NCI-H1105 treated with DMSO at 0.1 percent for 48 hours (cell line): ENCODE measurements at regions not wholly inside any gene's neighbourhood (a gene's known extent, or its start where the extent isn't known, plus 50 kb on each side); places are given as distances from the start of the nearest gene placed in this dataset.

Source experiments
- DNase-seq: peaks from one replicate; lab custom pipeline; 2025; lab: John Stamatoyannopoulos, UW

DNA sequence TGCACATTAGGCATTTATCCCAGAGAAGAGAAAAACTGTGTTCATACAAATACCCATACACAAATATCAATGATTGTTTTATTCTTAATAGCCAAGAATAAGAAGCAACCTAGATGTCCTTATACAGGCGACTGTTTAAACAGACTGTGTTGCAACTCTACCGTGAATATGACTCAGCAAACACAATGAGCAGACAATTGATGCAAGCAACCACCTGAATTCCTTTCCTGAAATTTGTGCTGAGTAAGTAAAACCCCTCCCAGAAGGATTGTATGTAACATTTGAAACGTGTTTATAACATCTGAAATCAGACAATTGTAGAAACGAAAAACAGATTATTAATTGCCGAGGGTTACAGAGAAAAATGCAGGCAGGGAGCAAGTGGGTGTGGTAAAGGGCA lies 621.9 kb upstream of the SOX11 start:
- no peak for DNase-seq

- DNase-seq: no peak
These were observed 617.5 kb upstream of the SOX11 start for GRCh38 chr2:5074733-5075132.

- no peak for DNase-seq
These were observed 615.6 kb upstream of the SOX11 start for GRCh38 chr2:5076599-5076998.

DNA sequence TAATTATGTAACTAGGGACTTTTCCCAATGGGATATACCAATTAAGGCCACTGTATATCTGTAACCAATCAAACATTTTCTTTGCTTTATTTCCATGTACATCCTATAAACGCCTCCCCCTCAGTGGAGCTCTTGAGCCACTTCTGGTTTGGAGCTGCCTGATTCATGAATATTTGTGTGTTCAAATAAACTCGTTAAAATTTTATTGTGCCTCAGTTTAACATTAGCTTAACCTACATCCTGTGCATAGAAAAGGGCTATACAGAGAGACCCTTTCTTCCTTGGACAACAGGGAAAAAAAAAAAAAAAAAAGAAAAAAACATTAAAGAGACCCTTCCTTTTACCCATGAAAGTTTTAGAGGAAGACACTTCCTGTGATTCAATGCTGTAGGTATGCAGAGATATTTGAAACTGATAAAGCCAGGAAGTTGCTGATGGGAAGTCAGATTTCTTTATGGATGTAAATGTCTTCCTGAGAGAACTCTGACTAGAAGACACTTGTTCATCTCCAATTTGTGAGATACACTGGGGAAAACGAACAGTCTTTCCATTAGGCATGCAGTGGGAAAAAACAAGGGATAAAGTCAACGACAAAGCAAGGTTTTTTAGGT lies 614.6 kb upstream of the SOX11 start:
- DNase-seq: no peak

DNA sequence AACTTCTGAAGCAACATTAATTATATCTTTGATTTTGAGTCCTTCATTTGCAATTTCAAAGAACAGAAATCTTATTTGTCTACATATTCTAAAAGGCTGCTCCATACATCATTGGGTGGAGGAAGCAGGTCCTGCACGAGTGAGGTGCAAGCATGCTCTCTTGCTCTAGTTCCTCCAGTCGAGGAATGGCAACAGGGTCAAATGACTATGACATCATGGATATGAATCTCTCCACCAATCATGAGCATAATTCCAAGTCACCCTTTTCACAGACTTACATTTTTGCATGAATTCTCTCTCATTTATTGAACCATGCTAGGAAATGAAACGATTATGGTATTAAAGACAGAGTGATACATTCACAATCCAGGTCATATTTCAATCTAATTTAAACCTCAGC lies 608.8 kb upstream of the SOX11 start:
- no peak for DNase-seq

GRCh38 chr2:5089409-5089808 lies 602.8 kb upstream of the SOX11 start:
- no peak for DNase-seq

- no peak for DNase-seq
These were observed 599.1 kb upstream of the SOX11 start for GRCh38 chr2:5093056-5093455.

- no peak for DNase-seq
These were observed 598.7 kb upstream of the SOX11 start for GRCh38 chr2:5093518-5093917.

GRCh38 chr2:5094192-5094591 lies 598.0 kb upstream of the SOX11 start:
- DNase-seq: no peak

GRCh38 chr2:5098286-5098685 lies 593.9 kb upstream of the SOX11 start:
- no peak for DNase-seq

- no peak for DNase-seq
These were observed 589.4 kb upstream of the SOX11 start for GRCh38 chr2:5102823-5103222.

DNA sequence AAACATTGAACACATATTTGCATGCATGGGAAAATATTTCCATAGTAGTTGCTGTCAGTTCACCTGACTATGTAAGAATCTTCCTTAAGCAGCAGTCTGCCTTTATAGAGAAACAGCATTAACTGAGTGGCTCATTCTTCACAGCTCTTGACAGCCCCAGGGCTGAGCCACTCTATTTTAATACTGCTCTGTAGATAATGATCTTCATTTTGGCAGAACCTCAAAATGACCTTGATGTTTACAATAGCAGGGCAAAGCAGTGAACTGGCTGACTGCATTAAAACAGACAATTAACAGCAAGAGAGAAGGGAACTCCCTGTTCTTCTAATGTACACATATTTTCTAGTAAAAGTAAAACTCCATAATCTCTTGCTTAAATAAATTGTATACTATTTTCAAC lies 580.6 kb upstream of the SOX11 start:
- DNase-seq: peak; percentile 92

DNA sequence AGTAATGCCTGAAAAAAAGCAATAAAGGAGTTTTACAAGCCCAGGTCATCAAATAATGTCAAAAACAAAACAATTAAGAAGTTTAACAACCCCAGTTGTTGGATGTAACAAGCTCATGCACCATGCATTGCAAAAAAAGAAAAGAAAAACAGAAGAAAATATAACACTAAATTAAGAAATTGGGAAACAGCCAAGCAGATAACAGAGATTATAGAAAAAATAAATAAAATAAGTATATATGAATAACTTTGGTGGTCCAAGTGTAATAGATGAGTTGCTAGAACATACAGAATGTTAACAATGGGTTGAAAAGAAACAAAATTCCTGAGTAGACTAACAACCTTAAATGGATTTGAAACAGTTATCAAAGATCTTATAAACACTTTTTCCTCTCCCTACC lies 573.1 kb upstream of the SOX11 start:
- DNase-seq: no peak

DNA sequence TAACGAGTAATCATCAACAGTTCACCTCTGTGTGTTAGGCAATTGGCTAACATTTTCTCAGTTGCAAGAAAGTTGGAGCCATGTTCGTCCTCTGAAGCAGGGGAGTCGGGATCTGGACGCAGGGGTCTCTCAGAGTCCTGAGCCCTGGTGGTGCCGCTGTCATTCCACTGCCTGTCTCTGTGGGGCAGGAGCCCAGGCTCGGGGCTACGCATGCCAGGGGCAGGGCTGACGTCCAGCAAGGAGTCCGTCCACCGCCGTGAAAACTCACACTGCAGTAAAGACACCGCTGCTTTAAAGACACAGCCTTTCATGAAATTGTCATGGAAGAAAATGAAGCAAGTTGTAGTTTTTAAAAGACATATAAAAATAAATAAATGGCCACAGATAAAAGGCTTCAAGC lies 571.1 kb upstream of the SOX11 start:
- no peak for DNase-seq

DNA sequence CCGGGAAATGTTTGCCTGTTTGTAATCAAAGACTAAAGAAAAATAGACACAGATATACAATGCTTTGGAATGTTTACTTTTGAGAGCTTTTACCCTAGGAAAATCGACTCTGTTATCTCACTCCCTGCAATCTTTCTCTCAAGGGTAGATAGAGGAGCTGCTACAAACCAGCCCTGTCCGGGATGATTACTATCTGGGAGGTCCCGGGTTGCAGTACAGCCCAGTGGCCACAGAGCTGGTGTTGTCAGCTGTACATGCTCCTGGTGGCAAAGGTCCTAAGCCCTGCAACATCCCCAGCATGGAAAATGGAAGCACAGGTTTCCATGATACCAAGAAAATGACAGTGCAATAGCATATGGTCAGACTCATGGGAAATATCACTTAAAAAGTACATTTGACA lies 570.5 kb upstream of the SOX11 start:
- DNase-seq: no peak

DNA sequence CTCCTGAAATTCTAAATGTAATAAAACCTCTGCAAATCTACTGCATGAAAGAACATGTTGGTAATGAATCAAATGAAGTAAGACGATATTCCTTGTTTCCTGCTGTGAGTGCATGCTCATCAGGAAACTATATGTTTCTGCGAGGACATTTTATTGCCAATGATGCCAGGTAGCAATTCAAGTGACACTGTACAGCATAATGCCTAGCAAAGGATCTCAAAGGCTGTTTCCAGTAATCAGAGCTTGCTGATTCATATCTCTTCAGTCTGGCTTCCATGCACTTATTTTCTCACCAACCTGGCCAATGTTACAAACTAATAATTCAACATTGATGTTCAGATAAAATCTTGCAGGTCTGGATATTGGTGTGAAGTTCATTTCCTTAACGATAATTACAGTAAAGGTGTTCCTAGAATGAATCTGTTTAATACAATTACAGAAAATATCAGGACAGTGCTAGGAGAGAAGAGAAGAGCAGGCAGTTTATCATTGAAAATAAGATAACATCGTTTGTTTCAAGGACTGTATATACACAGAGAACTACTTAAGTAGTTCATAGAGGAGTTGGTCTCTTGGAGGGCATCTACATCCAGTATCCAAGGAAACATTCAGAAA lies 568.5 kb upstream of the SOX11 start:
- peak; percentile 55 for DNase-seq

DNA sequence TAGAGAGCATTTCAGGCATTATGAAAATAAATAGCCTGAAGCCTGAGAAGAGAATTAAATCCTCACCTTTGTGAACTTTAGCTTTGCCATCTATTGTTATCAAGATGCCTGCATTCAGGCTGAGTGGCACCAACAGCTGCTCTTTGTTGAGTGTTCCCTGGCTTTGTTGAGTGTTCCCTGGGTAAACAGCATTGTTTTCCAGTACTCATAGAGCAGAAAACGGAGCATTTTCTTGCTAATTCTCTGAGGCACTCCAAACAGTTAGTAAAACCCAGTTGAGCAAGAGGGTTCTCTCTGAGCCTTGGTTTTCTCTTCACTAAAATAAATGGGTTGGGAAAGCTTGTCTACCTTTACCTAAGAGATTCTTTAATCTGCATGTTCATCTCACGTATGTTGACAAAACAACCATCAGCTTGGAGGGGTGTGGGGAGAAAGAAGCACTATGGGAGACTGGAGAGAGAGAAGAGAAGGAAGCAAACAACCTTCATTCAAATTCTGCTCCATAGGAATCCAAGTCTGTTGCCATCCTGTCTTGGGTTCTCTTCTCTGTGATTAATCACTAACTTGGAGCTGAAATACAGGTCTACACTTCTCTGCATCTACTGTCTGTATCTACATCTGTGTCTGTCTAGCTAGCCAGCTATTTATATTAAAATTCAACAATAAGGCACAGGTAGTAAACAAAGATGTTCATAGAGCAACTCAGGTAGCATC lies 567.0 kb upstream of the SOX11 start:
- DNase-seq: peak; percentile 88

DNA sequence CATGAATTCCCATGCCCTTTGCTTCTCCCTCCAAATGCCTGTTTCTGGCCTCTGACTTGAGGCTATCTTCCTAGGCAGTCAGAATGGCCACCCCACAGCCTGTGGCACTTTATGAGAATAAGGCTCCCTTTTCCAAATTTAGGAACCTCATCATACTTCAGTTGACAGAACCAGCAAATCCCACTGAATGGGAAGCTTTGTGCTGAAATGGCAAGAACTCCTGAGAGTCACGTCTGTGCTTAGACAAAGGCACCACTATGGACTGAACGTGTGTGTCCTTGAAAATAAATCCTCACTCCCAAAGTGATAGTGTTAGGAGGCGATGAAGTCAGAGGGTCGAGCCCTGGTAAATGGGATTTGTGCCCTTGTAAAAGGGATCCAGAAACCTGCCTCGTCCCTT lies 559.9 kb upstream of the SOX11 start:
- DNase-seq: no peak

- no peak for DNase-seq
These were observed 551.8 kb upstream of the SOX11 start for GRCh38 chr2:5140347-5140746.

GRCh38 chr2:5144159-5144558 lies 548.0 kb upstream of the SOX11 start:
- no peak for DNase-seq

GRCh38 chr2:5145053-5145452 lies 547.1 kb upstream of the SOX11 start:
- DNase-seq: no peak

- no peak for DNase-seq
These were observed 546.4 kb upstream of the SOX11 start for GRCh38 chr2:5145801-5146200.

- no peak for DNase-seq
These were observed 543.6 kb upstream of the SOX11 start for GRCh38 chr2:5148392-5149085.
